NCI-H1694 (cell line): ENCODE measurements at regions not wholly inside any gene's neighbourhood (a gene's known extent, or its start where the extent isn't known, plus 50 kb on each side); places are given as distances from the start of the nearest gene placed in this dataset.
"Not testable (repeated sequence)": the region's sequence is repeated elsewhere in the genome, so short reads cannot be mapped to it uniquely, and the experiment has no call there.

ENCODE experiments used
- DNase-seq: peaks from one replicate; lab custom pipeline; 2025; lab: John Stamatoyannopoulos, UW

GRCh38 chr9:28923351-28923750, 1350.1 kb upstream of the C9orf72 start:
- DNase-seq = no peak

DNA sequence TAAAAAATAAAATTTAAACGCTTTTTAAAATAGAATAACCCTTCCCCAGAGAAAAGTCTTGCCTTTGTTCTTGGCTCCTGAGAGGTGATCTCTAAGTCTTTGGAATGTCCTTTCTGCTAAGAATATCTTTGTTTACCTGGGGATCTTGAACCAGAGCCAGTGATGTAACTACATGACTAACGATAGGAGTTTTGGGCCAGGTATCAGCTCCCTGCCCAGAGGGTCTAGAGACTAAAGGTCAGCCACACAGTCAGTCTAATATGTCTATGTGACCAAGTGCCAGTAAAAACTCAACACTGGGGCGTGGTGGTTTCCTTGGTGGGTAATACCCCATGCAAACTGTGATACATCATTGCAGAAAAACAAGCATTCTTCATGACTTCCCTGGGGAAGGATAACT, 1351.9 kb upstream of the C9orf72 start:
- no peak for DNase-seq

- no peak for DNase-seq
Measured at GRCh38 chr9:28926306-28926705, 1353.0 kb upstream of the C9orf72 start.

GRCh38 chr9:28927691-28928090, 1354.4 kb upstream of the C9orf72 start:
- no peak for DNase-seq

GRCh38 chr9:28929433-28929832, 1356.2 kb upstream of the C9orf72 start:
- DNase-seq = no peak

GRCh38 chr9:28930766-28931165, 1357.5 kb upstream of the C9orf72 start:
- DNase-seq = no peak

- DNase-seq = no peak
Measured at GRCh38 chr9:28934111-28934510, 1360.8 kb upstream of the C9orf72 start.

- DNase-seq = no peak
Measured at GRCh38 chr9:28938981-28939380, 1365.7 kb upstream of the C9orf72 start.

DNA sequence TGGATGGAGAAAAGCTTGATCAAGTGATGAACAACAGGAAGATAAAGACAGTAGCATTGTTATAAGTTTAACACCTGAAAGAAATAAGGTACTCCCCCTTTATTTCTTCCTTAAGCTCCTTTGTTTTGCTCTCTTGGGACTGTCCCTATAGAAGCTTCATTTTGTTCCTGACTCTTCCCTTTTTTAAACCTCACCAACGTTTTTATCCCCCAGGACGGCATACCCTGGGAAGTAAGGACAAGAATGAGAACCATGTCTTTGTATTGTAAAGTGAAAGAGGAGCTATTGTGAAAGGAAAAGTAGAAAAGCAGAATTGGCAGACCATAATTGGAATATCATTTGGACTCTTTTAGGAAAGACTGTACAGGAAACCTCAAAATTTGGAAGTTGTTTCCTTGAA, 1368.6 kb upstream of the C9orf72 start:
- DNase-seq = no peak

GRCh38 chr9:28942941-28943340, 1369.7 kb upstream of the C9orf72 start:
- no peak for DNase-seq

- DNase-seq = no peak
Measured at GRCh38 chr9:28946648-28947047, 1373.4 kb upstream of the C9orf72 start.

DNA sequence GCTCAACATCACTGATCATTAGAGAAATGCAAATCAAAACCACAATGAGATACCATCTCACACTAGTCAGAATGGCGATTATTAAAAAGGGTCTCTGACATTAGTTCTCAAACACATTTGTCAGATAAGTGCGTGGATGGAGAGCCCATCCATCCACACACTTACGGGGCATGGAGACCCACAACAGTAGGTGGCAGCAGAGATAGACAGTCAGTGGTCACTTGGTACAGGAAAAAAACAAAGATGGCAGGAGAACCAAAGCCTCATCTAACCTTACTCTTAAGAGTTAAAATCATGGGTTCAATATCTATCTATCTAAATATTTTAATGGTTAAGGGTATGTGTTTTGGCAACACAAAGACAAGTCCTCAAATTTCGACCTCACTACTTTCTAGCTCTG, 1378.7 kb upstream of the C9orf72 start:
- no peak for DNase-seq

GRCh38 chr9:28956116-28956880, 1383.0 kb upstream of the C9orf72 start:
- peak; percentile 20 for DNase-seq

DNA sequence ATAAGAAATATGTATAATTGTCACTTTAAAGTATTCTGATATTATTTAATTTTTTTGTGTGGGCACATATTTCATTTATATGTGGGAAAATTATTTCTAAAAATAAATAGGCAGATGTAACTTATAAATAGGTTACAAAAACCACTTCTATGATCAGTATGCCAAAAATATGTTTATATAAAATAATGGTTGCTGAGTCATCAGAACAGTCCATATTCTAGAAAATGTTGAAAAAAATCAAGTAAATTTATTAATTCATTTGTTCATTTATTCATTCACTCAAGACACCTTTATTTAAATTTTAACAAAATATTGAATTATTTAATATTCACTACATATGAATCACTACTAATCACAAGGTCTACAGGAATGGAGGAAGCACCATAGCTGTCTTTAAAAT, 1387.3 kb upstream of the C9orf72 start:
- DNase-seq = no peak

DNA sequence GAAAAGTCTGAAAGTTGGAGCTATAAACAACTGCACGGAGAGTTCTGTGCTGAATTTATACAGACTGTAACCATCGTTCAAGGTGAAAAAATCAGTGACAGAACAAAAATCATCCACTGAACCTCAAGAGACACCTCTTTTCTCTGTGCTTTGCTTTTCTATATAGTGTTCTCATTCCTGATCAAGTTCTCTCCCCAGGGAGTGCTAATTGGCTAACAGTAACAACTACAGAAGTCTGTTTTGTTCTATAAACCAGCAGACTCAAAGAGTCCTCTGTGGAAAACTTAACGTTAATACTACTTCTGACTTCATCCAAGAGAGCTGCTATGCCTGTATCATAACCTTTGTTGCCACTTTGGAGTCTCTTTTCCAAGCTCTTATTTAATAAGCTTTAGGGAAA, 1388.3 kb upstream of the C9orf72 start:
- no peak for DNase-seq

DNA sequence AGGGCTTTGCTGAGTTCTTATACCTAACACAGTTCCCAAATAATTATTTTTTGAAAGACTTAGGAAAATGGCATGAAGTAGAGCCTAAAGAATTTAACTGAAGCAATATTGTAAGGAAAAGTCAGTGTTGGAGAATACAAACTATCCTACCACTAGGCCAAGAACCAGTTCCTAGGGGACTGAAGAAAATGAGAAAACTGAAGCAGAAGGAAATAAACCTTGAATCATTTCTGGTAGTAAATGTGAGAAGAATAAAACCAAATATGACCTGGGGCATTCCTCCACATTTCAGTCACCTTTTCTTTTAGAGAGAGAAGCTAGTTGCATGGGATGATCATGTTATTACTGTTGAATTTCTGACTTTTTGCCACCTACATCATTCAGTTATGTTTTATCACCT, 1393.9 kb upstream of the C9orf72 start:
- no peak for DNase-seq

GRCh38 chr9:28970241-28970654, 1397.0 kb upstream of the C9orf72 start:
- DNase-seq = no peak

- no peak for DNase-seq
Measured at GRCh38 chr9:28971881-28972280, 1398.6 kb upstream of the C9orf72 start.

GRCh38 chr9:28976250-28976649, 1403.0 kb upstream of the C9orf72 start:
- no peak for DNase-seq

GRCh38 chr9:28976684-28977083, 1403.4 kb upstream of the C9orf72 start:
- DNase-seq = peak; percentile 19

DNA sequence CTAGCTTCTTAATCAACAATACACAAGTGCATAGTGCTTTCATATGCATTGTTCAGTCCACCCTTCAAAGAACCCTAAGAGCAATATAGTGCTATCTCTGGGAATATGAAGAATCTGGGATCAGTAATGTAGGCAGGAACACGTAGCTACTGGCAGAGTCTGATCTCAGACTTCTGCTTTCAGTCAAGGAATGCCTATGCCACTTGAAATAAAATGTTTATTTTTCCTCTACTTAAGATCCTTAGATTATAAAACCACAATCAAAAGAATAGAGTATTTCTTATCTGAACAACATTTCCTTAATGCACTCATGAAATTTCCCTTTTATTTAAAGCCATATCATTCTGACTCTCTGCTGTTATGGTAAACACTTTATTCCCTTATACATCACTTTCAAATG, 1407.8 kb upstream of the C9orf72 start:
- DNase-seq = no peak

GRCh38 chr9:28981711-28982110, 1408.4 kb upstream of the C9orf72 start:
- DNase-seq = no peak

DNA sequence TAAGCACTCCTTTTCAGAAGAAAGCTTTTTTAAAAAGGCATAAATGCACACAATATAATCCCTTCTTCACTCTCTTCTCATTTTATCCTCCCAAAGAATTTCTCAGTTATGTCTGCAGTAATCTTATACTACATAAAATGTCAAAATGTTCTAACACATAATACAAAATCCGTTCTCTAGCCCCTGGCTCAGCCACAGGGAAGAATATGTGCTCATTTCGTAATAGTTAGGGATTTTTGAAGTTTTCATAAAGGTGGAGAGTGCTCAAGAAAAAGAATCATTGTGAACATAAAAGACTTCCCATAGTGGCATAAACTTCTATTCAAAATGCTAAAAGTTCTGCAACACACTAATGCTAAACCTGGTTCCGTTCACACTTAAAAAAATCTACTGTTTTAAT, 1410.7 kb upstream of the C9orf72 start:
- DNase-seq = no peak

GRCh38 chr9:28990009-28990408, 1416.7 kb upstream of the C9orf72 start:
- DNase-seq = not testable (repeated sequence)
